RWPE2 (cell line): ENCODE measurements at regions not wholly inside any gene's neighbourhood (a gene's known extent, or its start where the extent isn't known, plus 50 kb on each side); places are given as distances from the start of the nearest gene placed in this dataset.

ENCODE experiments used
- ATAC-seq: fragments of 200-7000 bp; cut with Tn5 transposase; 3 replicates; pipeline ENCODE4 v1.9.1; 2021; ENCODE audit warnings: low read depth
- DNase-seq: peaks from one replicate; pipeline ENCODE4 v3.0.0-alpha.2; 2020; ENCODE audit warnings: low spot score
- H3K27ac ChIP-seq: fragments of 450-650 bp; 2 replicates; pipeline ENCODE4 v1.5.1; 2017; ENCODE audit warnings: mild to moderate bottlenecking; ENCODE audit not compliant: poor library complexity, severe bottlenecking
- H3K27me3 ChIP-seq: fragments of 250-450 bp; sonication (Bioruptor Pico); 2 replicates; pipeline ENCODE4 v1.5.1; 2021; ENCODE audit warnings: mild to moderate bottlenecking, moderate library complexity; ENCODE audit not compliant: insufficient read depth, poor library complexity, severe bottlenecking
- H3K36me3 ChIP-seq: fragments of 250-450 bp; sonication (Bioruptor Pico); 2 replicates; pipeline ENCODE4 v1.5.1; 2020; ENCODE audit warnings: low read depth, mild to moderate bottlenecking, moderate library complexity
- H3K4me1 ChIP-seq: fragments of 250-450 bp; sonication (Bioruptor Pico); 2 replicates; pipeline ENCODE4 v1.5.1; 2021; ENCODE audit warnings: mild to moderate bottlenecking, moderate library complexity; ENCODE audit not compliant: insufficient read depth, poor library complexity, severe bottlenecking
- H3K4me3 ChIP-seq: fragments of 250-450 bp; sonication (Bioruptor Pico); 2 replicates; pipeline ENCODE4 v1.5.1; 2021; ENCODE audit warnings: mild to moderate bottlenecking, moderate library complexity; ENCODE audit not compliant: severe bottlenecking
- H3K9me3 ChIP-seq: fragments of 250-450 bp; sonication (Bioruptor Pico); 2 replicates; pipeline ENCODE4 v1.5.1; 2021; ENCODE audit warnings: mild to moderate bottlenecking, moderate library complexity; ENCODE audit not compliant: severe bottlenecking
- TF ChIP-seq, protein P1 (sequence below): fragments of 450-650 bp; IDR thresholded peaks from one replicate; pipeline ENCODE4 v1.5.1; 2017; ENCODE audit warnings: mild to moderate bottlenecking, moderate library complexity; ENCODE audit not compliant: poor library complexity, severe bottlenecking

DNA sequence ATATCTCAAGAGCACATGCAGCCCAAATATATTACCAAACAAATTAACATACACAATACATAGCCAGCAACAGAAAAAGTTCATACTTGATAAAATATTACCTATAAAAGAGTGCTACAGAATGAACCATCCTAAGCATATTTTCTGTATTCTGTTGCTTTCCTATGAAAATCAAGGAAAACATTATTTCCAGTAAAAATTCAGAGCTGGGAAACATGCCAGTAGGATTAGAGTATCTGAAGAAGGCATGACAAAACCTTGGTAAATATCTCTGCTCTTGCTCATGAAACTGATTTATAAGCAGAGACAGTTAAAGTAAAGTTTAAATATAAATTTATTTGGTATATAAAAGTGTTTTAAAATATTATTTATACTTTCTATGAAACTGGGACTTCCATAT is 599.7 kb downstream of the ARAP2 start:
- Histone ChIP-seq H3K4me1 (no peaks in the 10 kb centered on the region), H3K27me3 (no peaks in the 10 kb centered on the region), H3K36me3 (no peaks in the 10 kb centered on the region), H3K9me3 (no peaks in the 10 kb centered on the region), H3K4me3 (no peak overlapping the region), H3K27ac (no peak overlapping the region)
- TF ChIP-seq, protein P1, sequence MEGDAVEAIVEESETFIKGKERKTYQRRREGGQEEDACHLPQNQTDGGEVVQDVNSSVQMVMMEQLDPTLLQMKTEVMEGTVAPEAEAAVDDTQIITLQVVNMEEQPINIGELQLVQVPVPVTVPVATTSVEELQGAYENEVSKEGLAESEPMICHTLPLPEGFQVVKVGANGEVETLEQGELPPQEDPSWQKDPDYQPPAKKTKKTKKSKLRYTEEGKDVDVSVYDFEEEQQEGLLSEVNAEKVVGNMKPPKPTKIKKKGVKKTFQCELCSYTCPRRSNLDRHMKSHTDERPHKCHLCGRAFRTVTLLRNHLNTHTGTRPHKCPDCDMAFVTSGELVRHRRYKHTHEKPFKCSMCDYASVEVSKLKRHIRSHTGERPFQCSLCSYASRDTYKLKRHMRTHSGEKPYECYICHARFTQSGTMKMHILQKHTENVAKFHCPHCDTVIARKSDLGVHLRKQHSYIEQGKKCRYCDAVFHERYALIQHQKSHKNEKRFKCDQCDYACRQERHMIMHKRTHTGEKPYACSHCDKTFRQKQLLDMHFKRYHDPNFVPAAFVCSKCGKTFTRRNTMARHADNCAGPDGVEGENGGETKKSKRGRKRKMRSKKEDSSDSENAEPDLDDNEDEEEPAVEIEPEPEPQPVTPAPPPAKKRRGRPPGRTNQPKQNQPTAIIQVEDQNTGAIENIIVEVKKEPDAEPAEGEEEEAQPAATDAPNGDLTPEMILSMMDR, result no peak
- ATAC-seq (no peak), DNase-seq (no peak)

DNA sequence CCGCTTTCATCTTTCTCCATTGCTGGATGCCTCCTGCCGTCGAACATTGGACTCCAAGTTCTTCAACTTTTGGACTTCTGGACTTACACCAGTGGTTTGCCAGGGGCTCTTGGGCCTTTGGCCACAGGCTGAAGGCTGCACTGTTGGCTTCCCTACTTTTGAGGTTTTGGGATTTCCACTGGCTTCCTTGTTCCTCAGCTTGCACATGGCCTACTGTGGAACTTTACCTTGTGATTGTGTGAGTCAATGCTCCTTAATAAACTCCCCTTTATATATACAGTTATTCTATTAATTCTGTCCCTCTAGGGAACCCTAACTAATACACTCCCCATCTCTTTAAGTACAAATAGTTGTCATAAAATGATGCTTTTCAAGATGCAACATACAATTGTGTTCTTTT is 595.3 kb downstream of the ARAP2 start:
- TF ChIP-seq, protein P1, result no peak
- Histone ChIP-seq H3K4me1 (no peaks in the 10 kb centered on the region), H3K27ac (no peak overlapping the region), H3K9me3 (no peaks in the 10 kb centered on the region), H3K27me3 (no peaks in the 10 kb centered on the region), H3K36me3 (no peaks in the 10 kb centered on the region), H3K4me3 (no peak overlapping the region)
- no peak for ATAC-seq
- no peak for DNase-seq

DNA sequence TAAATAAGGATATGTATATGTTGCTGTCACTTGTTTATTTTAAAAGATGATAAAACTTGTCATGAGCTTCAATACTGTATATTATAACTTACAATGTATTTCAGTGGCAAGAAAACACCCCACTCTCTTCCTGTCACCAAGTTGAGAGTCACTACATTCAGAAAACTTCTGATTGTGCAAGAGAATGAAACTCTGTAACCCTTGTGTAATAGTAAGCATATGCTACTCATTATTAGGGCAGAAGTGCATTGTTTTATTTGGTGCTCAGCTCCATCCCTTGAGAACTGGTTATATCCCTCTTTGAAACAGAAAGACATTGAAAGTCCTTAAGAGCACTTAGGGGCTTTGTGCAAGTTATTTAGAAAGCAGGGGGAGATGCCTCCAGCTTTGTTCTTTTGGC is 594.5 kb downstream of the ARAP2 start:
- no peaks in the 10 kb centered on the region for H3K9me3 ChIP-seq
- no peaks in the 10 kb centered on the region for H3K36me3 ChIP-seq
- ATAC-seq (no peak), DNase-seq (no peak)
- TF ChIP-seq, protein P1, result no peak
- no peak overlapping the region for H3K27ac ChIP-seq
- H3K27me3 ChIP-seq, result no peaks in the 10 kb centered on the region
- no peak overlapping the region for H3K4me3 ChIP-seq
- H3K4me1 ChIP-seq, result no peaks in the 10 kb centered on the region

DNA sequence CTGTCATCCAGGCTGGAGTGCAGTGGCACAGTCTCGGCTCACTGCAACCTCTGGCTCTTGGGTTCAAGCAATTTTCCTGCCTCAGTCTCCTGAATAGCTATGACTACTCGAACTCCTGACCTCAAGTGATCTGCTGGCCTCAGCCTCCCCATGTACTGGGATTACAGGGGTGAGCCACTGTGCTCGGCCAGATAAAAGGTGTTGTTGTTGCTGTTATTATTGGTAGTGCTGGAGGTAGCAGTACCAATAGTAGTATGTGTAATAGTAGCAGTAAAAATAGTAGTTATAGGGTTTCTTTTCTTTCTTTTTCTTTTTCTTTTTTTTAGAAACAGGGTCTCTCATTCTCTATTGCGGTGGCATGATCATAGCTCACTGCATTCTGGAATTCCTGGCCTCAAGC is 592.1 kb downstream of the ARAP2 start:
- Histone ChIP-seq H3K9me3 (no peaks in the 10 kb centered on the region), H3K27ac (no peak overlapping the region), H3K36me3 (no peaks in the 10 kb centered on the region), H3K4me3 (no peak overlapping the region), H3K4me1 (no peaks in the 10 kb centered on the region), H3K27me3 (no peaks in the 10 kb centered on the region)
- no peak for DNase-seq
- no peak for ATAC-seq
- TF ChIP-seq, protein P1, result no peak

DNA sequence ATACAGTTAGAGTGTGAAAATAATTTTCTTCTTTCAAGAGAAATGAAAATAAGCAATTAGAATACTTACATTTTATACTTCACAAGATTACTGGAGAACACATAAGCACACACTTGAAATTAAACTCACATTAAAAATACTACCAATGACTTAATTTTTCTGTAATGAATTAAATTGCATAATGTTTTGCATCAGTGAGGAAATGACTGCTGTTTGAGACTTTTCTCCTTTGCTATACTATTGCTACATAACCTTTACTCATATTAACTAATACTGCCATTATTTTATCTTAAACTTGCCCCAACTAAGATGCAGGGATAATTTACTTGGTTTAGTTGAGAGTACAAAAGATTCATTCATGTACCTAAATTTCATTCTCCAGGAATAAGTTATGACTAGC is 590.9 kb downstream of the ARAP2 start:
- DNase-seq (no peak), ATAC-seq (no peak)
- Histone ChIP-seq H3K4me1 (no peaks in the 10 kb centered on the region), H3K9me3 (no peaks in the 10 kb centered on the region), H3K27me3 (no peaks in the 10 kb centered on the region), H3K36me3 (no peaks in the 10 kb centered on the region), H3K4me3 (no peak overlapping the region), H3K27ac (no peak overlapping the region)
- TF ChIP-seq, protein P1, result no peak
